ENCODE measurements at regions not wholly inside any gene's neighbourhood (a gene's known extent, or its start where the extent isn't known, plus 50 kb on each side); places are given as distances from the start of the nearest gene placed in this dataset.

DNA sequence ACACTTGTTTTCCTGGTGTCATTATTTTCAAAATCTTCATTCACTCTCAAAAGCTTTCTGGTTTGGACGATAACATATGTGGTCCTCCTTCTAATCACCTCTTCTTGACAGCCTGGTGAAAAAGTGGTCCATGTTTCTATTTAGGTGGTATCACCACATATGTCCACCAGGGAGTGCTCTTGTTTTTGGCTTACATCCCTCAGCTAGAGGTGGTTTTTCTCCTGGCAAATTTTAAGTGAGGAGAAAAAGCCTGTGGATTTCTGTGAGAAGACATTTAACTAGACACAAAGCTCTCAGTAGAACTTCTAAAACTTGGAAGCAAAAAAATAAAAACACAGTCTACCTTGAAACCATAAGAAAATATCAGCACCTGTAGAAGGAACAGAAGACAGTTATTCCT lies 58.0 kb upstream of the FRMPD4 start:
- TF ChIP-seq CTCF (conservative IDR thresholded peaks at IDR 0.05; ENCODE audit: low read length) (peak; percentile 64), EZH2phosphoT487 (IDR thresholded peaks at IDR 0.05; ENCODE audit: borderline replicate concordance, low read depth, low read length) (no peak)

Measured in OCI-LY7 (cell line).